Endothelial cell of umbilical vein (primary cell): ENCODE measurements at regions not wholly inside any gene's neighbourhood (a gene's known extent, or its start where the extent isn't known, plus 50 kb on each side); places are given as distances from the start of the nearest gene placed in this dataset.

Source experiments
- CTCF ChIP-seq, 2 donors: IDR thresholded peaks; 1 replicate in 1 of 2; 2 replicates in 1 of 2; pipeline ENCODE4 v1.5.1; 2011; ENCODE audit warnings: low read length in 2 of 2, mild to moderate bottlenecking in 2 of 2, moderate library complexity in 2 of 2, control low read depth in 1 of 2, inconsistent platforms in 1 of 2, low read depth in 1 of 2; ENCODE audit not compliant: insufficient read depth in 1 of 2; ENCODE audit errors: extremely low read depth in 1 of 2
- EZH2 ChIP-seq: IDR thresholded peaks from 2 replicates; pipeline ENCODE4 v1.6.1; 2012; ENCODE audit warnings: borderline replicate concordance, low read depth, mild to moderate bottlenecking, moderate library complexity, low read length, inconsistent platforms; ENCODE audit not compliant: severe bottlenecking
- MAX ChIP-seq: IDR thresholded peaks from 2 replicates; pipeline ENCODE4 v1.6.1; 2011; ENCODE audit not compliant: insufficient read depth, insufficient read length
- MYC ChIP-seq: IDR thresholded peaks from one replicate; pipeline ENCODE4 v1.6.1; 2011; ENCODE audit warnings: mild to moderate bottlenecking, low read depth, low read length
- POLR2A ChIP-seq: IDR thresholded peaks from 2 replicates; pipeline ENCODE4 v1.6.1; 2012; ENCODE audit warnings: low read depth, mild to moderate bottlenecking, control low read depth, low read length
- POLR2AphosphoS5 ChIP-seq: IDR thresholded peaks from 2 replicates; pipeline ENCODE4 v1.6.1; 2012; ENCODE audit warnings: low read depth, mild to moderate bottlenecking, control low read depth, low read length, moderate library complexity; ENCODE audit not compliant: insufficient read depth

GRCh38 chr20:61053487-61053886 lies 198.6 kb upstream of the CDH4 start:
- TF ChIP-seq EZH2 (no peak), CTCF (IDR thresholded peaks at IDR 0.05; ENCODE audit: extremely low read depth in 1 of 2, insufficient read depth in 1 of 2, low read depth in 1 of 2, low read length in 2 of 2) (no peak), MAX (no peak), POLR2AphosphoS5 (no peak), MYC (no peak), POLR2A (no peak)
